ENCODE measurements at regions not wholly inside any gene's neighbourhood (a gene's known extent, or its start where the extent isn't known, plus 50 kb on each side); places are given as distances from the start of the nearest gene placed in this dataset.

DNA sequence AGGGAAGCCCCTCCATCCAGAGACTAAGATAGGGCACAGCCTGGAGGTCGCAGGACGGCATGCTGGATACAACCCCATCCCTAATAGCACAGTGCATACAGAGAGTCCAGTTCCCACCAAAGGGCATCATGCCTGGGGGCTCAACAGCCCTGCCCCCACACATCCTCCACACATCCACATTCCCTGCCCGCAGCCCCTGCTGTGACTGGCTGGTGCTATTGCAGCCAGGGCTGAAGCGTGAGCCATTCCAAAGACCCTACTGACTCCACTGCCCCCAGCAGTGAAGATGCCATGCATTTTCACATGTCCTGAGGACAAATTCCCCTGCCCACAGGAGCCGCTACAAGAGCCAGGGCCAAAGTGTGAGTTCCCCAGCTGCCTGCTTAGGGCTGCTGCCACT, 641.6 kb downstream of the METTL4 start:
- no peaks in the 10 kb centered on the region for H3K36me3 ChIP-seq (ENCODE audit: control insufficient read depth in 1 of 2, insufficient read depth in 2 of 2, low read length in 2 of 2)
- no peaks in the 10 kb centered on the region for H3K79me1 ChIP-seq (ENCODE audit: low read length)
- no peaks in the 10 kb centered on the region for H3K27me3 ChIP-seq (ENCODE audit: insufficient read depth, low read length)
- H2AK5ac ChIP-seq (ENCODE audit: low read length) = no peak overlapping the region
- H3K27ac ChIP-seq (ENCODE audit: low read depth, low read length) = no peak overlapping the region
- H4K91ac ChIP-seq (ENCODE audit: low read depth, low read length) = no peak overlapping the region
- no peak overlapping the region for H2BK5ac ChIP-seq (ENCODE audit: low read depth, low read length, poor library complexity)
- no peak overlapping the region for H4K12ac ChIP-seq (ENCODE audit: low read depth, low read length)
- no peak overlapping the region for H4K8ac ChIP-seq (ENCODE audit: low read depth, low read length)
- H3K14ac ChIP-seq (ENCODE audit: low read length) = no peak overlapping the region
- H3K9me3 ChIP-seq (ENCODE audit: insufficient read depth, low read depth, low read length) = no peaks in the 10 kb centered on the region
- no peak overlapping the region for H3K23ac ChIP-seq (ENCODE audit: low read length)
- no peaks in the 10 kb centered on the region for H3K79me2 ChIP-seq (ENCODE audit: control insufficient read depth, insufficient read depth, low read length, poor library complexity)
- H2AFZ ChIP-seq (ENCODE audit: insufficient read depth, low read length, poor library complexity) = no peak overlapping the region
- no peak overlapping the region for H3K4ac ChIP-seq (ENCODE audit: low read depth, low read length)
- H3K18ac ChIP-seq (ENCODE audit: low read length) = no peak overlapping the region
- H3K4me2 ChIP-seq (ENCODE audit: low read length) = no peak overlapping the region
- H2BK12ac ChIP-seq (ENCODE audit: low read length) = no peak overlapping the region
- DNase-seq = peak; percentile 42 to 57
- no CpG with 5 or more reads among the region's 5 CpGs for WGBS (ENCODE audit: extremely low coverage, insufficient coverage, insufficient read length)
- peaks cover 0 to 8% of the 10 kb centered on the region in 2 experiments for H3K4me1 ChIP-seq (ENCODE audit: control insufficient read depth in 1 of 2, insufficient read depth in 2 of 2, low read length in 2 of 2)
- H3K9ac ChIP-seq (ENCODE audit: low read length) = no peak overlapping the region
- H2BK120ac ChIP-seq (ENCODE audit: insufficient read depth, low read length, poor library complexity) = no peak overlapping the region
- H3K4me3 ChIP-seq (ENCODE audit: low read depth, low read length) = no peak overlapping the region

DNA sequence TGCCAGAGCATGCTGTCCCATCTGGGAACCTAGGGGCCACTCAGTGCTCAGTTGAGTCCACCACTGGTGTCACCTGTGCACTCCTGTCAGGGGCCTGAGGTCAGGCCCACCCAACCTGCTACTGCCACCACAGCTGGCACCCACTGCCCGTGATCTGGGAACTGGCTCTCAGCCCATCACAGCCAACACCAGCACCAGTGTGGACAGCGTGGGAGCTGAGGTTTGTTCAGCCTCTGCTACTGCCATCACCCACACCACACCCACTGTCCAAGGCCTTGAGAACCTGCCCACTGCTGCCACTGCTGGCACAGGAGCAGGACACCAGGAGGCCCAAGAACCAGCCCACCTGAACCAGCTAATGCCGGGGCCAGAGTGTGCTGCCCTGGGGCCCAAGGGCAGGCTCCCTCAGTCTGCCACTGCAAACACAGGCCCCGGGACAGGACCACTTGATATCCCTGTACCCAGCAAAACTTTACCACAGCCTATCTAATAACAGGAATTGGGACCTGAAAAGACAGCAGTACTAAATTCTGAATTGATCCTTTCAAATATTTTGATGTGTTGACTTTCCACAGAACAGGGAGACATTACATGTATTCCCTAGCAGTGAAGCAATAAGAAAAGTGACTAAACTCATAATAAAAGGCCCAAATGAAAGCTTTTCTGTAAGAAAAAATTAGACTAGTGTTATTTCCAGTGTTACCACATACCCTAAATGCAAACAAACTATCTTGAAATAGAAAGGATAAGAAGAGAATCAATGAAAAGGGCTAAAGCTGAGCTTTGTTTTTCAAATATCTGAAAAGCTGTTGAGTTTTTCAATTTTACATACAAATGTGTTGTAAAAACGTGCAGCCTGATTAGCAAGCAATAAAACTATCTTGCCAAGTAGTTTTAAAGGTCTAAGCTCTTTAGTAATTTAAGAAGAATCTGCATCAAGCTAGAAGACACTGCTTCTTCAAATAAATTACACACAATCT, 640.7 kb downstream of the METTL4 start:
- Histone ChIP-seq H2BK5ac (ENCODE audit: low read depth, low read length, poor library complexity) (no peak overlapping the region), H2BK12ac (ENCODE audit: low read length) (no peak overlapping the region), H3K4ac (ENCODE audit: low read depth, low read length) (no peak overlapping the region), H4K8ac (ENCODE audit: low read depth, low read length) (no peak overlapping the region), H3K9ac (ENCODE audit: low read length) (no peak overlapping the region), H3K4me3 (ENCODE audit: low read depth, low read length) (no peak overlapping the region), H3K36me3 (ENCODE audit: control insufficient read depth in 1 of 2, insufficient read depth in 2 of 2, low read length in 2 of 2) (no peaks in the 10 kb centered on the region), H3K23ac (ENCODE audit: low read length) (no peak overlapping the region), H3K27me3 (ENCODE audit: insufficient read depth, low read length) (no peaks in the 10 kb centered on the region), H3K4me1 (ENCODE audit: control insufficient read depth in 1 of 2, insufficient read depth in 2 of 2, low read length in 2 of 2) (peaks cover 0 to 8% of the 10 kb centered on the region in 2 experiments), H3K9me3 (ENCODE audit: insufficient read depth, low read depth, low read length) (no peaks in the 10 kb centered on the region), H4K91ac (ENCODE audit: low read depth, low read length) (no peak overlapping the region), H3K27ac (ENCODE audit: low read depth, low read length) (no peak overlapping the region), H3K79me1 (ENCODE audit: low read length) (no peaks in the 10 kb centered on the region), H3K18ac (ENCODE audit: low read length) (no peak overlapping the region), H3K79me2 (ENCODE audit: control insufficient read depth, insufficient read depth, low read length, poor library complexity) (no peaks in the 10 kb centered on the region), H2AFZ (ENCODE audit: insufficient read depth, low read length, poor library complexity) (no peak overlapping the region), H3K4me2 (ENCODE audit: low read length) (no peak overlapping the region), H2BK120ac (ENCODE audit: insufficient read depth, low read length, poor library complexity) (no peak overlapping the region), H2AK5ac (ENCODE audit: low read length) (no peak overlapping the region), H4K12ac (ENCODE audit: low read depth, low read length) (no peak overlapping the region), H3K14ac (ENCODE audit: low read length) (no peak overlapping the region)
- DNase-seq = no peak
- no CpG with 5 or more reads among the region's 5 CpGs for WGBS (ENCODE audit: extremely low coverage, insufficient coverage, insufficient read length)

DNA sequence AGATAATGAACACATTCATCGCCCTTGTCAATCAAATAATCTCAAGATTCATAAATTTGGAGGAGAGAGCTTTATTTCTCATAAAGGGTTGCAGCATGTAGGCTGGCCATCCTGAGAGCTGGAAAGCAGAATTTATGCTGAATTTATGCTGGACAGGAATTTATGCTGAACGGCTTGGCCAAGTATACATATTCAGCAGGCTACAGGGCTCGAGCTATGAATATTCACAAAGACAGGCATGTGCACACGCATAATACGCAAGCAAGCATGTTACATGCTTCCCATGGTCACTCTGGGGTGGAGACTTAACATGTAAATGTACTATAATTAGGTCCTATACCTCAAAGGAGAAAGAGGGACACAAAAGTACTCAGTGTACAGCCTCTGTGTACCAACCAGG, 618.8 kb downstream of the METTL4 start:
- Histone ChIP-seq H3K79me1 (ENCODE audit: low read length) (no peaks in the 10 kb centered on the region), H2BK5ac (ENCODE audit: low read depth, low read length, poor library complexity) (no peak overlapping the region), H3K4me1 (ENCODE audit: control insufficient read depth in 1 of 2, insufficient read depth in 2 of 2, low read length in 2 of 2) (no peaks in the 10 kb centered on the region), H3K79me2 (ENCODE audit: control insufficient read depth, insufficient read depth, low read length, poor library complexity) (no peaks in the 10 kb centered on the region), H4K8ac (ENCODE audit: low read depth, low read length) (no peak overlapping the region), H3K4ac (ENCODE audit: low read depth, low read length) (no peak overlapping the region), H2AFZ (ENCODE audit: insufficient read depth, low read length, poor library complexity) (no peak overlapping the region), H3K23ac (ENCODE audit: low read length) (no peak overlapping the region), H3K18ac (ENCODE audit: low read length) (no peak overlapping the region), H3K27me3 (ENCODE audit: insufficient read depth, low read length) (no peaks in the 10 kb centered on the region), H3K9ac (ENCODE audit: low read length) (no peak overlapping the region), H3K9me3 (ENCODE audit: insufficient read depth, low read depth, low read length) (no peaks in the 10 kb centered on the region), H2AK5ac (ENCODE audit: low read length) (no peak overlapping the region), H2BK120ac (ENCODE audit: insufficient read depth, low read length, poor library complexity) (no peak overlapping the region), H3K14ac (ENCODE audit: low read length) (no peak overlapping the region), H4K12ac (ENCODE audit: low read depth, low read length) (no peak overlapping the region), H3K4me3 (ENCODE audit: low read depth, low read length) (no peak overlapping the region), H4K91ac (ENCODE audit: low read depth, low read length) (no peak overlapping the region), H3K4me2 (ENCODE audit: low read length) (no peak overlapping the region), H2BK12ac (ENCODE audit: low read length) (no peak overlapping the region), H3K36me3 (ENCODE audit: control insufficient read depth in 1 of 2, insufficient read depth in 2 of 2, low read length in 2 of 2) (no peaks in the 10 kb centered on the region), H3K27ac (ENCODE audit: low read depth, low read length) (no peak overlapping the region)
- WGBS (ENCODE audit: extremely low coverage, insufficient coverage, insufficient read length) = no CpG with 5 or more reads among the region's 5 CpGs
- DNase-seq = no peak

GRCh38 chr18:1954583-1955312, 616.6 kb downstream of the METTL4 start:
- Histone ChIP-seq H3K4me3 (ENCODE audit: low read depth, low read length) (no peak overlapping the region), H3K36me3 (ENCODE audit: control insufficient read depth in 1 of 2, insufficient read depth in 2 of 2, low read length in 2 of 2) (no peaks in the 10 kb centered on the region), H2AFZ (ENCODE audit: insufficient read depth, low read length, poor library complexity) (no peak overlapping the region), H4K8ac (ENCODE audit: low read depth, low read length) (no peak overlapping the region), H3K27me3 (ENCODE audit: insufficient read depth, low read length) (no peaks in the 10 kb centered on the region), H2AK5ac (ENCODE audit: low read length) (no peak overlapping the region), H3K79me1 (ENCODE audit: low read length) (no peaks in the 10 kb centered on the region), H3K27ac (ENCODE audit: low read depth, low read length) (no peak overlapping the region), H3K18ac (ENCODE audit: low read length) (no peak overlapping the region), H3K4me1 (ENCODE audit: control insufficient read depth in 1 of 2, insufficient read depth in 2 of 2, low read length in 2 of 2) (no peaks in the 10 kb centered on the region), H4K91ac (ENCODE audit: low read depth, low read length) (no peak overlapping the region), H3K4me2 (ENCODE audit: low read length) (no peak overlapping the region), H4K12ac (ENCODE audit: low read depth, low read length) (no peak overlapping the region), H3K4ac (ENCODE audit: low read depth, low read length) (no peak overlapping the region), H3K14ac (ENCODE audit: low read length) (no peak overlapping the region), H2BK12ac (ENCODE audit: low read length) (no peak overlapping the region), H3K9ac (ENCODE audit: low read length) (no peak overlapping the region), H2BK5ac (ENCODE audit: low read depth, low read length, poor library complexity) (no peak overlapping the region), H2BK120ac (ENCODE audit: insufficient read depth, low read length, poor library complexity) (no peak overlapping the region), H3K79me2 (ENCODE audit: control insufficient read depth, insufficient read depth, low read length, poor library complexity) (no peaks in the 10 kb centered on the region), H3K23ac (ENCODE audit: low read length) (no peak overlapping the region), H3K9me3 (ENCODE audit: insufficient read depth, low read depth, low read length) (no peaks in the 10 kb centered on the region)
- no peak for DNase-seq
- WGBS (ENCODE audit: extremely low coverage, insufficient coverage, insufficient read length) = no CpG with 5 or more reads among the region's 20 CpGs

Data from trophoblast cell (in vitro differentiated cells and primary cell).